ENCODE measurements at regions not wholly inside any gene's neighbourhood (a gene's known extent, or its start where the extent isn't known, plus 50 kb on each side); places are given as distances from the start of the nearest gene placed in this dataset.

GRCh38 chr10:35268791-35269257, 67.5 kb upstream of the CCNY start:
- TF ChIP-seq CTCF (IDR thresholded peaks at IDR 0.05): no peak
- TF ChIP-seq POLR2AphosphoS5 (IDR thresholded peaks at IDR 0.05): no peak
- no peak for TF ChIP-seq POLR2A (IDR thresholded peaks at IDR 0.05)

Data from upper lobe of left lung (tissue), 4 donors.